ENCODE measurements at regions not wholly inside any gene's neighbourhood (a gene's known extent, or its start where the extent isn't known, plus 50 kb on each side); places are given as distances from the start of the nearest gene placed in this dataset.

DNA sequence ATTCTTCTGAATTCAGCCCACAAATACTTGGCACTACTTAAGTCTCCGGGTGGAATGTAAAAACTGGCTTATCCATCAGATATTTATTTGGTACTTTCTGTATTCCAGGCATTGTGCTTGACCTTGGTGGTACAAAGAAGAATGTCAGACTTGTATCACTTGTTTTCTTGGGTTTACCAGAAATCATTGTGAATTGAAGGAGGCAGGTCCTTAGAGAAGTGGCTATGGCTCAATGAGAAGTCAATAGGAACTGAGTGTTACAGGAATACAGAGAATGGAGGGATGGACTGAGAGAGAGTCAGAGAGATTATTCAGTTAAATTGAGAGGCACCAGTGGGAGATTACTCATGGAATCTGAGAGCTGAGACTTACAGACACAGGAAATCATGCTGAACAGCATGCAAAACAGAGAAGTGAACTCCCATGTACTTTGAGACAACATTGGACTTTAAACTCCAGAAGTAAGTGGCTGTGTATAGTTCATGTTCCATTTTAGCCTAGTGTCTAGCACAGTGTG, 704.1 kb downstream of the CDH11 start:
- Mint-ChIP-seq H3K36me3 (ENCODE audit: insufficient read depth in 2 of 2) (peaks cover 2 to 3% of the 10 kb centered on the region in 2 donors), H3K27me3 (ENCODE audit: low read depth) (no peaks in the 10 kb centered on the region), H3K4me1 (ENCODE audit: low read depth) (no peaks in the 10 kb centered on the region), H3K9me3 (peaks cover 16 to 22% of the 10 kb centered on the region in 2 donors), H3K4me3 (no peak overlapping the region), H3K27ac (no peak overlapping the region)
- ATAC-seq (replicated peaks in 1 of 2) (no peak), DNase-seq (no peak)

DNA sequence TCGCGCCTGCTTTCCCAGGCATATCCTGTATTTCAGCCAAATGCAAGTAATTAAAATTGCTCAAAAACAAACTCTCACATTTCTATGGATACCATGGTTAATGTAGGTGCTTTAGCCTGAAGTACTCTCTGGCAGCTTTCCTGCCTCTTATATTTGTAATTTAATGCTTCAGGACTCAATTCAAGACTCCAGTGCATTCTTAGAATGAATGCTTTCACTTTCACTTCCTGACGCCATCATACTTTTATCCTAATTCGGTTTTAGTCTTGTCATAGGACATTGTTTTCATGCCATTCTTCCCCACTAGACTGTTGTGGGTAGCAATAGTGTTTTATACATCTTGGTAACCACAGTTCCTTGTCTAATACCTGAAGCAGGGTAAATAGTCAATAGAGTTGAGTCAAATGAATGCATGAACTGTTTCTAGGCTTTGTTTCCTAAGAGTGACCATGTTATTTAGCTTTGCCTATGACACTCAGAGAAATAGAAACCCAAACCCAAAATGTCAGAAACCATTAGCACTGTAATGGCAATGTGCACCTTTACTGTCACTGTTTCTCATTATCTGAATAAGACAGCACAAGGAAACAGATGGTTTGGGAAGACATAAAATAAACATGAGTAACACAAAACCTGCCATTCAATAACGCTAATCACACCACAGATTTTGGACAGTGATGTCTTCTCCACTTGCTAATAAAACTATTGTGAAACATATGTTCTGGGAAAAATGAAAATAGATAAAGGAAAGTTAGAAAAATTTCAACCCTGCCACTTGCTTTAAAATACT, 705.5 kb downstream of the CDH11 start:
- Mint-ChIP-seq H3K27me3 (ENCODE audit: low read depth) (no peaks in the 10 kb centered on the region), H3K27ac (no peak overlapping the region), H3K4me3 (no peak overlapping the region), H3K36me3 (ENCODE audit: insufficient read depth in 2 of 2) (peaks cover 3 to 4% of the 10 kb centered on the region in 2 donors), H3K9me3 (peaks cover 16 to 18% of the 10 kb centered on the region in 2 donors), H3K4me1 (ENCODE audit: low read depth) (no peaks in the 10 kb centered on the region)
- ATAC-seq (replicated peaks in 1 of 2) (no peak), DNase-seq (no peak)

DNA sequence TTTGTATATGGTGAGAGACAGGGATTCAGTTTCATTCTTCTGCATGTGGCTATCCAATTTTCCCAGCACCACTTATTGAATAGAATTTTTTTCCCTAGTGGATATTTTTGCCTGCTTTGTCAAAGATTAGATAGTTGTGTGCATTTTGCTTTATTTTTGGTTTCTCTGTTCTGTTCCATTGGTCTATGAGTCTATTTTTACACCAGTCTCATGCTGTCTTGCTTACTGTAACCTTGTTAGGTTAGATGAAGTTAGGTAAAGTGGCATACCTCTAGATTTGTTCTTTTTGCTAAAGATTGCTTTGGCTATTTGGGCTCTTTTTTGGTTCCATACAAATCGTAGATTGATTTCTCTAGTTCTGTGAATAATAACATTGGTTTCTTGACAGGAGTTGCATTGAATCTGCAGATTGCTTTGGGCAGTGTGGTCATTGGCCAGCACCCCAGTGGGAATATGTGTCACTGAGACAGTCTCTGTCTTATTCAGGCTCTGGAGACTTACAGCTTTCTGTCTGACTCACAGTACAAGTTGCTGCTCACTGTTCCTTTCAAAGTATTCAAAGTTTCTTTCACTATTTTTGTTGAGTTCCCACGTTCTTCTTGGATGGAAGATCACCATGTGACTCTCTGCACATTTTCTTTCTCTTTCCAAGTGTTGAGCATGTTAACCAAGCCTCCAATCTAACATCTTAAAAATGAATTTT, 709.1 kb downstream of the CDH11 start:
- H3K27me3 Mint-ChIP-seq (ENCODE audit: low read depth), result no peaks in the 10 kb centered on the region
- no peak overlapping the region for H3K27ac Mint-ChIP-seq
- H3K9me3 Mint-ChIP-seq, result peaks cover 11 to 16% of the 10 kb centered on the region in 2 donors
- no peaks in the 10 kb centered on the region for H3K4me1 Mint-ChIP-seq (ENCODE audit: low read depth)
- ATAC-seq (replicated peaks in 1 of 2) (no peak), DNase-seq (no peak)
- H3K36me3 Mint-ChIP-seq (ENCODE audit: insufficient read depth in 2 of 2), result peaks cover 1 to 4% of the 10 kb centered on the region in 2 donors
- no peak overlapping the region for H3K4me3 Mint-ChIP-seq

DNA sequence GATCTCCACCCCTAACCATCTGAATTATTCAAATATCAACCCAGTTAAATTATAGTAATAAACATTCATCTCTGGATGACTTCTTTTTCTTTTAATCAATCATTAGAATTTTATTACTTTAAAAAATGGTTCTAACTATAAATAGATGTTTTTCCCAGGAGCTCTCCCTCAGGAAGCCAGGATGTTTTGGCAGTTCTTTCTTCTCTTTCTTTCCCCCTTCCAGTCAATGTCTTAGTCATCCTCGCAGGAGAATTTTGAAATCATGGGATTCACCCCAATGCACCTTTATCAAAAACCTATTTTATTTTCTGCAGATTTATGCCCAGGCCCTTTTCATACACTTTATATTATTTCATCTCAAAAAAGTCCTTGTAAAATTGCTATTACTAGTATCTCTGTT, 711.6 kb downstream of the CDH11 start:
- Mint-ChIP-seq H3K36me3 (ENCODE audit: insufficient read depth in 2 of 2) (peaks cover 0 to 2% of the 10 kb centered on the region in 2 donors), H3K4me3 (no peak overlapping the region), H3K9me3 (peaks cover 11 to 20% of the 10 kb centered on the region in 2 donors), H3K4me1 (ENCODE audit: low read depth) (no peaks in the 10 kb centered on the region), H3K27me3 (ENCODE audit: low read depth) (no peaks in the 10 kb centered on the region), H3K27ac (no peak overlapping the region)
- no peak for ATAC-seq (replicated peaks in 1 of 2)
- no peak for DNase-seq

DNA sequence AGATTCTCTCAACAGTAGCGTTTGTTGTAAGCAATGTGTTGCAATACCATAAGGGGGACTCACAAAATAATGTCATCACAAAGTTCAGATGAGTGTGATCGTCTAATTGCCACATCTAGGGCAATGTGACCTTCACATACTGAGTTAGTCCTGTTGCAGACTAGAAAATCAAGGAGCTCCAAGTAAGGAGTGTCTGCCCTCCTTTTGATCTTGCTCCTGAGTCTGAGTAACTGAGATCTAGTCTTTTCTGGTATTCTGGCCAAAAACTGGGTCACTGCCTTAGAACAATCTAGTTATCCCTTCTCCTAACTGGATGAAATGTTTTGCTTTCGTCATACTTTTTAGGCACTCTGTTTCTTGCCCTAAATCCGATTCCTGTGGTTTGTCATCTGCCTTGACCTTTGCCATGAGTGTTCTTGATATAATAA, 712.1 kb downstream of the CDH11 start:
- Mint-ChIP-seq H3K4me3 (no peak overlapping the region), H3K36me3 (ENCODE audit: insufficient read depth in 2 of 2) (peaks cover 0 to 2% of the 10 kb centered on the region in 2 donors), H3K27me3 (ENCODE audit: low read depth) (no peaks in the 10 kb centered on the region), H3K4me1 (ENCODE audit: low read depth) (no peaks in the 10 kb centered on the region), H3K27ac (no peak overlapping the region), H3K9me3 (peaks cover 11 to 20% of the 10 kb centered on the region in 2 donors)
- DNase-seq (no peak), ATAC-seq (replicated peaks in 1 of 2) (no peak)

DNA sequence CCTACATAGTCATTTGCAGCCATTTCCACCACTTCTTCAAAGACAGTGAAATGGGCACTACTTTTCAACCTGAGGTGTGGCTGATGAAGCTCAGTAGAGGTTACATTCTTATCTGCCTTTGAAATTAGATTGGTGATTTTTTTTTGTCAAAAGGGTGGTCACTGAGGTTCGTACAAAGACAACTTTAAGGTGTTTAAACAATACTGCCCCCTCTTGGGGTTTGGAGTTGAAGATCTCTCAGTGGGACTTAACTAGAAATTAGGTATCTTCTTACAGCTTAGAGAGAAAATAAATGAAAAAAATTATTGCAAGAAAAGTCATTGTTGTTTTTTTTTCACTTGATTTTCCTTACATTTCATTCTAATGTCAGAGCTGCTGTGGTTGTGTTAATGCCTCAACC, 713.2 kb downstream of the CDH11 start:
- Mint-ChIP-seq H3K27me3 (ENCODE audit: low read depth) (no peaks in the 10 kb centered on the region), H3K4me3 (no peak overlapping the region), H3K9me3 (peaks cover 9 to 17% of the 10 kb centered on the region in 2 donors), H3K36me3 (ENCODE audit: insufficient read depth in 2 of 2) (peaks cover 0 to 2% of the 10 kb centered on the region in 2 donors), H3K27ac (no peak overlapping the region), H3K4me1 (ENCODE audit: low read depth) (no peaks in the 10 kb centered on the region)
- ATAC-seq (replicated peaks in 1 of 2) (no peak), DNase-seq (no peak)

DNA sequence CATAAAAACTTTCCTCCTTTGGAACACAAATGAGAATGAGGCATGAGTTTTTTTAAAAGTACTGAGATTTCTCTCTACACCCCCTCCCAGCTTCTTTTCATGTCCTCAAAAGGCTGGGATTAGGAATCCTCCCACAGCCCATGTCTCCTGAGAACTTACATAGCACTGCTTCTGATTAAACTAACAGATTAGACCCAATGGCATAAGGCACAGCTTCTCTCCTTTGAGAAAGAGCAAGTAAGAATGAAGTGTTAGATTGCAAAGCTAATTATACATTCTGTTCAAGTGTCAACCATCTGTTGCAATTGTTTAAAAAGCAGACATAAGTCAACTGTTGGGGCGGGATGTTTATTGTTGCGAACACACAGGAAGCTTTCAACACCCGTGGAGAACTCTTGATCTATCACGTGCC, 715.1 kb downstream of the CDH11 start:
- H3K9me3 Mint-ChIP-seq, result peaks cover 5 to 12% of the 10 kb centered on the region in 2 donors
- no peaks in the 10 kb centered on the region for H3K27me3 Mint-ChIP-seq (ENCODE audit: low read depth)
- H3K36me3 Mint-ChIP-seq (ENCODE audit: insufficient read depth in 2 of 2), result no peaks in the 10 kb centered on the region
- no peak overlapping the region for H3K4me3 Mint-ChIP-seq
- DNase-seq (no peak), ATAC-seq (replicated peaks in 1 of 2) (no peak)
- H3K4me1 Mint-ChIP-seq (ENCODE audit: low read depth), result no peaks in the 10 kb centered on the region
- H3K27ac Mint-ChIP-seq, result no peak overlapping the region

DNA sequence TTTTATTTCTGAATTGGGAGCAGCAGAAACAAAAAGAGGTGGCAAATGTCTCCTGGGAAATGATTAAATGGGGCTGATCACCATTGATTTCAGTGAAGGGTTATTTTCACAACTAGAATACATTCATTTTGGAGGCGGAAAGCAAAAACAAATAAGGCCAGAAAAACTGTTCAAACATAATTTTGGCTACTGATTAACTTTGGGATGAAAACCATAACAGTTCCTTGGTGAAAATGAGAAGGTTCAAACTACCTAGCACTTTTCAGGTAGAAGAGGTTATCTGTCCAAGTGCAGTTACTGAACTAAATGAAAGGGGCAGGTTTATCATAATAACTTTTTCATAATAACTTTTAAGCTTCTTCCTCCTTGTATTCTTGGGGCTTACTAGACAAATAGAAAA, 718.5 kb downstream of the CDH11 start:
- no peak overlapping the region for H3K4me3 Mint-ChIP-seq
- no peaks in the 10 kb centered on the region for H3K4me1 Mint-ChIP-seq (ENCODE audit: low read depth)
- no peak for DNase-seq
- ATAC-seq (replicated peaks in 1 of 2), result no peak
- H3K27me3 Mint-ChIP-seq (ENCODE audit: low read depth), result no peaks in the 10 kb centered on the region
- H3K9me3 Mint-ChIP-seq, result peaks cover 2 to 11% of the 10 kb centered on the region in 2 donors
- no peaks in the 10 kb centered on the region for H3K36me3 Mint-ChIP-seq (ENCODE audit: insufficient read depth in 2 of 2)
- H3K27ac Mint-ChIP-seq, result no peak overlapping the region

DNA sequence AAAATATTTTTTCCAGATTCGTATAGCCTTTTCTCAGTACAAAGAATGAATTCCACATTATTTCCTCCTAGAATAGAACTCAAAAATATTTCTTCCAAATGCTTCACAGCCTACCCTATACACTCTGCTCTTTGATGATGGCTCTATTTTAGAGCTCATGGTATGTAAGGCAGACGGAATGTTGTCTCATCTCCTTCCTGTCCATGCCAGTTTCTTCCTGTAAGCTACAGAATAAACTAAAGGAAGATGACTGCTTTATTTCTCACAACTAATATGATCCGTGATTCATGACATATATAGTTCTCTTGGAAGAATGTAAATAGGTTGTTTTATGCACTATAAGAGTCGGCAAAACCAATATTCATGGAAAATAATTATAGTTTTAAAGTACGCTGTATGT, 723.1 kb downstream of the CDH11 start:
- Mint-ChIP-seq H3K27me3 (ENCODE audit: low read depth) (no peaks in the 10 kb centered on the region), H3K9me3 (peaks cover 6 to 8% of the 10 kb centered on the region in 2 donors), H3K36me3 (ENCODE audit: insufficient read depth in 2 of 2) (peaks cover 0 to 2% of the 10 kb centered on the region in 2 donors), H3K27ac (no peak overlapping the region), H3K4me3 (no peak overlapping the region), H3K4me1 (ENCODE audit: low read depth) (no peaks in the 10 kb centered on the region)
- DNase-seq, result no peak
- no peak for ATAC-seq (replicated peaks in 1 of 2)

DNA sequence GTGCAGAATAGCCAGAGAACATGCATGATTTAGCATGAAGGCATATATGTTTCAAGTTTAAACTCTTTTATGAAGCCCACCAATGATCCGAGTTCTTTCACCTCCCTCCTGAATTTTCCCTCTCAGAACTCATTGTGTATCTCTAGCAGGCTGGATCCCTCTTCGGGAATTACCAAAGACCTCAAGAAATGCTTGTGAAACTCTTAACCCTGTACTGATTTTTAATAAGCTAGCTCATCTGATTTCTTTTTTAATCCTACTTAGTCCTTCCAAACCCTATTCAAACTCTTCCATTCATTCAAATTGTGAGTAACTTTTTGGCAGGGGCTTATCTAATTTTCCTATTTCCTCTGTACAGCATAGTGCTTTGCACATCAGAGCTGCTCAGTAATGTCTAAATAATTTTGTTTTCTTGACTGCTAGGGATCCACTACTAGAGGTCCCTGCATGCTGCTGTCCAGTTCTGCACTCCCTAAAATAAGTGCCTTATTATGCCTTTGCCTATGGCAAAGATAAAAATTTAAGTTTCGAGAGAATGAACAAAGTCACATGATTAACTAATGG, 723.8 kb downstream of the CDH11 start:
- ATAC-seq (replicated peaks in 1 of 2) (no peak), DNase-seq (no peak)
- Mint-ChIP-seq H3K36me3 (ENCODE audit: insufficient read depth in 2 of 2) (peaks cover 0 to 2% of the 10 kb centered on the region in 2 donors), H3K27me3 (ENCODE audit: low read depth) (no peaks in the 10 kb centered on the region), H3K4me1 (ENCODE audit: low read depth) (no peaks in the 10 kb centered on the region), H3K9me3 (peaks cover 8 to 10% of the 10 kb centered on the region in 2 donors), H3K27ac (no peak overlapping the region), H3K4me3 (no peak overlapping the region)

DNA sequence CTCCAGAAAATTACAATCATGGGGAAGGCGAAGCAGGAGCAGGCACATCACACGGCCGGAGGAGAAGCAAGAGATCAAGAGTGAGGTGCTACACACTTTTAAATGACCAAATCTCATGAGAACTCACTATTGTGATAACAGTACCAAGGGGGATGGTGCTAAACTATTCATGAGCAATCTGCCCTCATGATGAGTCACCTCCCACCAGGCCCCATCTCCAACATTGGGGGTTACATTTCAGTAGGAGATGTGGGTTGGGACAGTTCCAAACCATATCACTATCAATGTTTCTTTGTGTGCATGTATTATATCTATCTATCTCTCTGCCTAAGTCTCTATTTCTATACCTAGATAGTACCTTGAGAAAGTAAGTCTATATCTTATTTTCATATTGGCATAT, 724.8 kb downstream of the CDH11 start:
- H3K36me3 Mint-ChIP-seq (ENCODE audit: insufficient read depth in 2 of 2), result peaks cover 0 to 2% of the 10 kb centered on the region in 2 donors

DNA sequence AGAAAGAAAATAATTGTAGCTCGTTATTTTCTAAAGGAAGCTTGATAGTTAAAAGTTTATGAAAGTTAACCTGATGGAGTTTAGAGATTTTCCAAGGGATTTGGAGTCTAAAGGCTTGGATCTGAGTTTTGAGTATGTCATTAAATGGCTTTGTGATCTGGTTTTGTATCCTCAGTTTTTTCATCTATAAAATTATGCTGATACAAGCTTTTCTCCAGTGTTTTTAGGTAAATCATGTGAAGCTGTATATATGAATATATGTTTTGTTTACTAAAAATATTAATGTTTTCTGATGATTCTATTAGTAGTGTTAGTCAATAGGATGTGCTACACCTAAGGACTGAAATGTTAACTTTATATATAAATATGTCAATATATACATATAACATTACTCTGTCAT, 727.8 kb downstream of the CDH11 start:
- H3K4me1 Mint-ChIP-seq (ENCODE audit: low read depth), result no peaks in the 10 kb centered on the region
- no peaks in the 10 kb centered on the region for H3K27me3 Mint-ChIP-seq (ENCODE audit: low read depth)
- DNase-seq (no peak), ATAC-seq (replicated peaks in 1 of 2) (no peak)
- H3K4me3 Mint-ChIP-seq, result no peak overlapping the region
- peaks cover 11 to 12% of the 10 kb centered on the region in 2 donors for H3K9me3 Mint-ChIP-seq
- H3K36me3 Mint-ChIP-seq (ENCODE audit: insufficient read depth in 2 of 2), result peaks cover 0 to 2% of the 10 kb centered on the region in 2 donors
- no peak overlapping the region for H3K27ac Mint-ChIP-seq

More for the DNA sequence above, 724.8 kb downstream of the CDH11 start:
- H3K4me1 Mint-ChIP-seq (ENCODE audit: low read depth), result no peaks in the 10 kb centered on the region
- ATAC-seq (replicated peaks in 1 of 2), result no peak
- H3K4me3 Mint-ChIP-seq, result no peak overlapping the region
- H3K27me3 Mint-ChIP-seq (ENCODE audit: low read depth), result no peaks in the 10 kb centered on the region
- no peak for DNase-seq
- H3K27ac Mint-ChIP-seq, result no peak overlapping the region
- H3K9me3 Mint-ChIP-seq, result peaks cover 8 to 10% of the 10 kb centered on the region in 2 donors

DNA sequence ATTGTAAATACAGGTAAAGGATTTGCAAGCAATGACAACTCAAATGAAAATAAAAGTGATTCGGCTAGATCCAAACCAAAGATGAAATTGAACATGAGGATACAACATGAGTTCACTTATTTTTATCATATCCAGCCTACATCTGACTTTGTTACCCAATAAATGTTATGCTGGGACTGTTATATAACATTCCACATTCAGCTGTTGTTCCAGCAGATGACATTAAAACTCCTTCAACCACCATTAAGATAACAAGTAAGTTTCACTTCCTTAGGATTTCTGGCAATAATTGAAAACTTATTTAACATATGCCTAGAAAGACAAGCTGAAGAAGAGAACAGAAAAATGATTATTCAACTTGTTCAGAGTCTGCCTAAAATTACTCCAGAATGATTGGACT, 729.4 kb downstream of the CDH11 start:
- no peaks in the 10 kb centered on the region for H3K27me3 Mint-ChIP-seq (ENCODE audit: low read depth)
- H3K4me3 Mint-ChIP-seq, result no peak overlapping the region
- DNase-seq (no peak), ATAC-seq (replicated peaks in 1 of 2) (no peak)
- peaks cover 6 to 15% of the 10 kb centered on the region in 2 donors for H3K9me3 Mint-ChIP-seq
- H3K36me3 Mint-ChIP-seq (ENCODE audit: insufficient read depth in 2 of 2), result peaks cover 2% of the 10 kb centered on the region in 2 donors
- no peak overlapping the region for H3K27ac Mint-ChIP-seq
- no peaks in the 10 kb centered on the region for H3K4me1 Mint-ChIP-seq (ENCODE audit: low read depth)
